ENCODE measurements at regions not wholly inside any gene's neighbourhood (a gene's known extent, or its start where the extent isn't known, plus 50 kb on each side); places are given as distances from the start of the nearest gene placed in this dataset.
"Not testable (repeated sequence)": the region's sequence is repeated elsewhere in the genome, so short reads cannot be mapped to it uniquely, and the experiment has no call there.

DNA sequence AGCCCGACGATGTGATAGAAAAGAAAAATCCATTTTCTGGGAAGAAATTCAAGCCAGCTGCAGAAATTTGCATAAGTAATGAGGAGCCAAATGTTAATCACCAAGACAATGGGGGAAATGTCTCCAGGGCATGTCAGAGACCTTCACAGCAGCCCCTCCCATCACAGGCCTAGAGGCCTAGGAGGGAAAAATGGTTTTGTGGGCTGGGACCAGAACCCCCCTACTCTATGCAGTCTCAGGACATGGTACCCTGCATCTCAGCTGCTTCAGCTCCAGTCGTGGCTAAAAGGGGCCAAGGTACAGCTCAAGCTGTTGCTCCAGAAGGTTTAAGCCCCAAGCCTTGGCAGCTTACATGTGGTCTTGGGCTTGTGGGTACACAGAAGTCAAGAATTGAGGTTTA, 155.5 kb upstream of the FOXQ1 start:
- DNase-seq (ENCODE audit: low read depth, low spot score), result not testable (repeated sequence)

DNA sequence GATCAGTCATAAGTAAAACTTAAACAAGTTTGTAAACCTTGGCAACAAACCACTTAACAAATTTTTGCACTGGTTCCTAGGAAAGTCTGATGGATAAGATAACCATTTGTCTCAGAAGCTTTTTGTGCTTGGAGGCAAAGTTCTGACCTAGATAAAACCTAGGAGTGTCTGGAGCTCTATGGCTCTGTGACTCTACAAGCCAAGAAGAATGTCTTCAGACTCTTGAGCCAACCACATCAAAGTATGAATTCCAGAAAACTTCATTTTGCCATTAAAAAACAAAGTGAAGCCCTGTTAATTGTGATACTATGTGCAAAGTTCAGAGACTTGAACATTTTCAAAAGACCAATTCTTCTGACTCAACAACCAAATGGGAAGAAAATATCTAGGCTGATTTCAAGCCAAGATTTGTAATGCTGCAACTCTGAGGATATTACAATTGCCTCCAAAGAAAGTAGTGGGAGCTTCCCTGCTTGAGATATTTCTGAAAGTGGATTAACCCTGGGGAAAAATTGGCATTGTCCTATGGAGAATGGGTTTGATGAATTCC, 158.1 kb upstream of the FOXQ1 start:
- no peak for DNase-seq (ENCODE audit: low read depth, low spot score)

DNA sequence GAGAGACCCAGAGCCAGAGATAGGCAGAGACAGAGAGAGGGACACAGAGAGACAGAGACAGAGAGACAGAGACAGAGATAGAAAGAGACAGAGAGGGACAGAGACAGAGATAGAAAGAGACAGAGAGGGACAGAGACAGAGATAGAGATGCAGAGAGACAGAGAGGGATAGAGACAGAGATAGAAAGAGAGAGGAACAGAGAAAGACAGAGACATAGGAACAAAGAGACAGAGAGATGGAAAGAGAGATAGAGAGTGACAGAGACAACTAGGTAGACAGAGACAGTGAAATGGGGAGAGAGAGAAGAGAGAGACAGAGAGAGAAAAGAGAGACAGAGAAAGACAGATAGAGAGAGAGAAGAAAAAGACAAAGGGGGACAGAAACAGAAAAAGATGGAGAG, 165.4 kb upstream of the FOXQ1 start:
- no peak for DNase-seq (ENCODE audit: low read depth, low spot score)

DNA sequence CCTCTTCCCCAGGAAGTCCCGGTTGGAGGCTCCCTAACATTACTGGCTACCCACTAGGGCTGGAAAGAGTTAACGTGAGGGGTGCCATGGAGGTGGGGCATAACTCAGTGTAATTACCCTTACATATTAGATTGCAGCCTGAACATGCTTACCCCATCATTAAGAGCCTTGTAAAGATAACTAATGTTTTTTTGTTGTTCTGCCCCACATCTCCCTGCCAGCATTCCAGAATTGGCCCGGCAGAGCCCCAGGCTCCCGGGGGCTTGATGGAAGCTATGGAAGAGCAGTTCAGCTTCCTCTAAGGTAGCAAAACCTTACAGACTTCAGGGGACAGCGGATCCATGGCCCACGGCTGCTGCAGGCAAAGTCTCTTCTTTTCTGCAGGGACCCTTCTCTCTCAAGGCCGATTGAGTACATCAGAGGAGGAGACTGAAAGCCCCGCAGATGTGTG, 166.1 kb upstream of the FOXQ1 start:
- DNase-seq (ENCODE audit: low read depth, low spot score), result no peak

DNA sequence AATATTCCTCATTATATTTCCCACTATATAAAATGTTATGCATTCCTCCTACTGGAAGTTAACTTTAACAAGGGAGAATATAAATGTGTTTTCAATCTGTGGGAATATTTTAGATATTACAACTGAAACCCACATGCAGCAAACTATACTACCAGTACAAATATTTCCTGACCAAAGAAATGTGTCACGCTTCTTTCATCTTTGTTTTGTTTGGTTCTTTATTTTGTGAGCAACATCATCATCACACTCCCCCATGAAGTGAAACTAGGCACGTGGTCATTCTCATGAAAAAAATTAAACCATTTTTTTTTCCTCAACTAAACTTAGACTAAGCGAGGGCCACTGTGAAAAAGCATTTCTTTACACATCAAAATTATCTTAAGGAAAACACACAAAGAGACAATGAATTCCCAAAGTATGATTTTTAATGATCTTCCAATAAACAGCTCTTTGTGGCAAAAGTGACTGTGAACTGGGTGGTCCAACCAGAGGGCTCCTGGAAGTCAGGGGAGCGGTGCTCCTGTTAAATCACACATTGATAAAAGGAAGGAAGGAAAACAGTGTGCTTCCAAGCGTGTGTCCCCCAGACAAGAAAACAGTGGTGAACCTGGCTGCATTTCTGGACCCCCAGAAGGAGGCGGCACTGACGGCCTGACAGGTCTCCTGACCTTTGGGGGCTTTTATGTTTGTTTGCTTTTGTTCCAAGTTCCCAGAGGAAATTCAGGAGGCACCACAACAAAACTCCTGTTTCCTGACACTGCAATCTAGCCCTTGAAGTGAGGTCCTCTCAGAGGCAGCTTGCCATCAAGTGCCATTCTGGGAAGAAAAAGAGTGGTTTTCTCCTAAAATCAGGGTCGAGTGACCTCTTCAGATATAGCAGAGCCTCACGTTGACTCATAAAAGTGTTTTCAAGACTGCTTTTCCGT, 166.8 kb upstream of the FOXQ1 start:
- no peak for DNase-seq (ENCODE audit: low read depth, low spot score)

DNA sequence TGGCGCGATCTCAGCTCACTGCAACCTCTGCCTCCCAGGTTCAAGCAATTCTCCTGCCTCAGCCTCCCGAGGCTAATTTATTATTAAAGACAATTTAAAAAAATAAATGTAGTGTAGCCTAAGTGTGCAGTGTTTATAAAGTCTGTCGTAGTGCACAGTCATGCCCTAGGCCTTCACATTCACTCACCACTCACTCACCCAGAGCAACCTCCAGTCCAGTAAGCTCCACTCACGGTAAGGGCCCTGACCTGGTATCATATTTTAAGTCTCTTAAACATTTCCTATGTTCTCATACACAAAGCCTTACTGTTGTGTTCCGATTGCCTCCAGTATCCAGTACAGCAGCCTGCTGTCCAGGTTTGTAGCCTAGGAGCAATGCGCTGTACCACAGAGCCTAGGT, 168.2 kb upstream of the FOXQ1 start:
- no peak for DNase-seq (ENCODE audit: low read depth, low spot score)

DNA sequence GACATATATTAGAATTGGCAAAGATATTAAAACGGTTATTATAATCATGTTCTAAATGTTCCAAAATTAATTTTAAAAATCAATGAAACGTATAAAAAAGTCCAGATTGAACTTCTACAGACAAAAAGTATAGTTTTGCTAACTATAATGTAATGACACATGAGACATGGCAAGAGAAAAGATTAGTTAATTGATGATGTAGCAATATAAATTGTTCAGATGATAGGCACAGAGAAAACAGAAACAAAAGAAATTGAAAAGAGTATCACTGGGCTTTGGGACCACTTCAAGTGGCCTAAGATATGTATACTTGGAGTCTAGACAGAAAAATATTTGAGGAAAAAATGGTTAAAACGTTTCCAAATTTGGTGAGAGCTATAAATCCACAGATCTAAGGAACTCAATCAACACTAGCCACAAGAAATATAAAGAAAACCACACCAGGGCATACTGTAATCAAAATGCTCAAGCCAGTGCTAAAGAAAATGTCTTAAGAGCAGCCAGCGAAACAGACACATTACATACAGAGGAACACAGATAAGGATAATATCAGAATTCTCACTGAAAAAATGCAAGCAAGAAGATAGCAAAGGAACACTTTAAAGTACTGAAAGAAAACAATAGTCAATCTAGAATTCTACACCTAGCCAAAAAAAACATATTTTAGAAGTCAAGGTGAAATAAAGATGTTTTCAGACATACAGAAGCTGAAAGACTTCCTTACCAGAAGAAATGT, 172.6 kb upstream of the FOXQ1 start:
- DNase-seq (ENCODE audit: low read depth, low spot score), result no peak

DNA sequence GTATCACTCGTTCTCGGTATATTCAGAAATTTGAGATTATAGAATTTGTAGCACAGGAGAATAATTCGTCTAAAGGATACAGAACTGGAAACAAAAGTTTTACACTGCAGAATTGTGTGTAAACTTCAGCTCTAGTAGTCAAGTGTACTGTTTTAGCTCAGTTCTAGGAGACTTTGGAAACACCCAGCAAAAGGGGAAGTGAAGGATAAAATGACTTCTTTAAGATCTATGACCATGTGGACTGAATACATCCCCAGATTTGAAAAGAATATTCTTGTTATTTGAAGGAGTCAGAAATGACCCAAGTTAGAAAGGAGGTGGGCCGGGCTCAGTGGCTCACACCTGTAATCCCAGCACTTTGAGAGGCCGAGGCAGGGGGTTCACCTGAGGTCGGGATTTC, 174.0 kb upstream of the FOXQ1 start:
- no peak for DNase-seq (ENCODE audit: low read depth, low spot score)

DNA sequence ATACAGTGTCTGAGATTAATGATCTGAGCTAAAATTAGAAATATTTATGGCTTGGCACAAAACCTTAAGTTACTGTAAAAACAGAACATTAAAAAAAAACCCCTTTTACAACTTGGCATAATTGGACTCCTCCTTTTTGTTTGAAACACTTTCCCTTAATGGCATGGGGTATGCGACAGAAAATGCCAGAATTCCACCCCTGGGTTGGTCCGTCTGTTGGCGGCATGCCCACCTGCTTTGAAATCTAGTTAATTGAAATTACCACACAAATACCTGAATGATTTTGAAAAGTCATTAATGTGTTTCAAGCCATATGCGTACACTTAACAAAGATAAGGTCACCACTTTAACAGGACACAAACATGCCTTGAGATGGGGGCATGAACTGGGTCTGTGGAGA, 175.1 kb upstream of the FOXQ1 start:
- DNase-seq (ENCODE audit: low read depth, low spot score), result peak; percentile 22

DNA sequence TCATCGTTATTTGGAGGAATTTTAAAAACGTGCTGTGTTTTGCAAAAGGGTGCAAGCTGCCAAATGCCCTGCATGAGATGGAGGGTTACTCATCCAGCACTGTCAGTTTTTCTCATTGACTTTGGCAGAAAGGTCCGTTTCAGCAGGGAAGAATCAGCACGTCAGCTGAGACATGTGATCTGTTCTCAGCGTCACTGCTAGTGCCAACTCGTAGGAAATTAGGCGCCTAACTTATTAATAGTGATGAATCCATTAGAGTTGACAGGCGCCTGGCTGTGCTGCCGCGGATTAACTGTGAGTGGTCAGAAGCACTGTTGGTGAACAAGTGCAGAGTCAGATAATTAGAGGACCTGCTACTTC, 175.5 kb upstream of the FOXQ1 start:
- peak; percentile 73 for DNase-seq (ENCODE audit: low read depth, low spot score)

DNA sequence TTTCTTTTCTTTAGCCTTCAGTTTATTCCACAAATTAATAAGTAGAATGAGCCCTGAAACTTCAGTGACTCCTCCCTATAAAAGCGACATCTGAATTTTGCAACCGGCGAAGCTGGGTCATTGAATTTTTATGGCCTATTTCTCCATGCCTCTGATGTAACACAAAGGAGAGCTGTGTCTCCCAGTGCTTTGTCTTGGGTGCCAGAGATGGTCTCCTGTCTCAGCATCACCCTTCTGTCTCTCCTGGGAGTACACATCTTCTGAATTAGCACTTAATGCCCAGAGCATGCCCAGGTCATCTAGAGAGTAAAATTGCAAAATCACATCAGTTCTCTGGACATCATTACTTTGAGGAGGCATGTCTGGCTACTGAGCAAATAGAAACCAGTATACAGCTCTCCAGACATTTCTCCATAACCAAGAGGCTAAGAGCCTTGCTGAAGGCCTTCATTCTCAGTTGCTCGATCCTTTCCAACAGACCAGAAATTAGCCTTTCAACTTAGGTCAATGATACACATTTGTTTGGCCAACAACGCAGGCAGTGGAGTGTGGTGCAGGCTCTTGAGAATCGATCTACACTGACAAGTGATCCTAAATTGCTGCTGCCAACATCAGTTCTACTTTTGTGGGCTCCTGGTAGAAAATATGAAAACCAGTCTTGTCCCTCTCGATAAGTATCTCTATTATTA, 176.0 kb upstream of the FOXQ1 start:
- no peak for DNase-seq (ENCODE audit: low read depth, low spot score)

DNA sequence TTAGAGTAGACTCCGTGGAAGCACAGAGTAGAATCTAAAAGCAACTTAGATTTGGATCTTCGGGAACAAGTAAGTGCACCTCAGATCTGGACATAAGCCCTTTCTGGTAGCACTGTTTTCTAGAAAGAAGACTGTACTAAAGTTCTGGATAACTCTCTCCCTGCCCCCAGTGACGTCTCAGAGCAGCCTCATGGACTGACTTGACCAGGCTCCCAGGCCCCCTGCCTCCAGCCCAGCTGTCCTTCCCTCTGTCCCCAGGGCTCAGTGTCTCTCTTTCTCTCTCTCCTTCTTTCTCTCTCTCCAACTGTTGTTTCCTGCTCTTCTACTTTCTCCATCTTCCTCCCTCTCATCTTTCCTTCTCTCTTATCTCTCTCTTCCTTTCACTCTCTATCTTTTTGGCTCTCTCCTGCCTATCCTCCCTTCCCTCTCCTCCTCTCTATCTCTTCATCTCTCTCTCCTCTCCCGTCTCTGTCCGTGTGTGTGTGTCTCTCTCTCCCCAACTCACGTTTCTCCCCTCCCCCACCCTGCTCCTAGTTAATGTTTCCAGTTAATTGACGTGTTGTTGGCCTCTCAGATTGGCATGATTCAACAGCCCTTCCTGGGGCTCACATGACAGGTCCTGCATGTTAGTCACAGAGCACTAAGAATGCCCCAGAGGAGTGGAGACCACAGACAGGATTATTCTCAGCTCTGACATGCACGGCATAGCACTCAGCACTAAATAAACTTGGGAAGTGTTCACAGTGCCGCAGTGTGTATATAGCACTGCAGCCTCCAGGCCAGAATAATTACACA, 180.4 kb upstream of the FOXQ1 start:
- peak; percentile 78 for DNase-seq (ENCODE audit: low read depth, low spot score)

DNA sequence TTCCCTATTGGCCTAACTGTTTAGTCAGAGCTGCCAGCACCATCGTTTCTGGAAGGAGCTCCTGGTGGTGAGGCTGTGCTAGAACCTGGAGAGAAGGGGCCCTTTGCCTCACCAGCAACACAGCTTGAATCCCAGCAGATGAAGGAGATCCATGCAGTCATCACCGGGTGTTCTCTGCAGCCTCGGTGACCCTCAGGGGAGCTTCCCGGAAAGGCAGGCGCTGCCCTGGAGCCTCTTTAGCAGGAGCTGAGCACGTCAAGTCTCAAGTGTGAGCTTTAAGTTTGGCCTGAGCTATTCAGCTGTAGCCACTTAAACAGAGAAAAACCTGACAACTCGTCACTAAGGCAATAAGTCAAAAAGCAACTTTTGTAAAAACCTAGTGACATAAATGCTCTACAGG, 181.2 kb upstream of the FOXQ1 start:
- DNase-seq (ENCODE audit: low read depth, low spot score), result no peak

DNA sequence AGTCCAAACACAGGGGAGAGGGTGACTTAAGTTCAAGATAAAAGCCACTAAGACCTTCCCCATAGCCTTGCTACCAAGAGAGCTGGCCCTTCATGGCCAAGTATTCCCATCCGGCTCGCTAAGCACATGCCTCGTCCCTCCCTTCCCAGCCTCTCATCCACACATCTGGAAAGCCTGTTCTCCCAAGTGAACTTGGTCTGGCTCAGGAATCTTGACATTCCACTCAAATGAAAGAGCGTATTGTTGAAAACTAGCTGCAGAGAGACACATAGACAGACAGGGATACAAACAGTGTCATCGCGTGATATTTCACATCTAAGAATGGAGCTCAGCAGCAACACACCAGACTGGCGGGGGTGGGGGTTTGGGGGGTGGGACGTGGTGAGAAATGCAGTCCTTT, 182.8 kb upstream of the FOXQ1 start:
- no peak for DNase-seq (ENCODE audit: low read depth, low spot score)

DNA sequence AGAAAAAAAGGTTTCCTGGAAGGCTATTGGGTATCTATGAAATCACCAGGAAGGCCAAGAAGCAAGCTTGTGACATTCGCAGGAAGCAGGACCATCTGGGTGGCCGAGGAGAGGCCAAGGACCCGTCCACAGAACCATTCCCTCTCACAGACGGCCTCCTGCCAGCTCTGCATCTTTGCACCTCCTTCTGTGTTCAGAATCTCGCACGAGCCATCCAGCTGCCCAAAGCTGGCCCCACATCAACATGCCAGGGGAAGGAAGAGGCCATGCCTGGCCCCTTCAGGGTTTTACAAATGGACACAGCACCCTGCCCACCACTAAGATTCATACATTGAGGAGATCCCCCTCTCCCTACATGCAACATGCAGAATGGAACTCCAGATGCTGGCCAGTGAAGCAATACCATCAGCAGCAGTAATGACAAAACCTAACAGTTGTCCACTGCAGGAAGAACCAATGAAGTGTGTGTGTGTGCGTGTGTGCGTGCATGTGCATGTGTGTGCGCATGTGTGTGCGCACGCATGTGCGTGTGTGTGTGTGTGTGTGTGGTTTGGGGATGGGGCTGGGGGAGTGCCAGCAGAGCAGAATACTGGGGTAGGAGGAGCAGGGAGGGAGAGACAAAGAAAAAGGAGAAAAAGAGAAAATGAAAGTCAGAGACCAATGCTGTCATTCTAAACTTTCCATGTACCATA, 184.2 kb upstream of the FOXQ1 start:
- DNase-seq (ENCODE audit: low read depth, low spot score), result no peak

DNA sequence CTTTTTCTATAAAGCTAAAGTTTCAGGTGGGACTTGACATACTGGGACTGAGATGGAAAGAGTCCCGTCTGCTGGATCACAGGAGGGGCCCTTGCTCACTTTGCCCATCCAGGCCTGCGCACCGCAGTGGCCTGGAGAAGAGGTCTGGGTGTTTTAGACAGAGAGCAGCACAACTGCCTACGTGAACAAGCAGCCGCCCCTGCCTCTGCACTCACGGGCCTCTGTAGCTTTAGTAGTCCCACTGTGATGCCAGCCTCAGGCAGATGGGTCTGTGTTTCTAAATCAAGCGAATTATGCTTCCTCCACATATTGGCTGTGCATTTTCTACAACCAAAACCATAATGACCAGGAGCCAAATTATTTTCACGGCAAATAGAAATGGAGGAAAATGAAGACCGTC, 184.8 kb upstream of the FOXQ1 start:
- DNase-seq (ENCODE audit: low read depth, low spot score), result no peak

DNA sequence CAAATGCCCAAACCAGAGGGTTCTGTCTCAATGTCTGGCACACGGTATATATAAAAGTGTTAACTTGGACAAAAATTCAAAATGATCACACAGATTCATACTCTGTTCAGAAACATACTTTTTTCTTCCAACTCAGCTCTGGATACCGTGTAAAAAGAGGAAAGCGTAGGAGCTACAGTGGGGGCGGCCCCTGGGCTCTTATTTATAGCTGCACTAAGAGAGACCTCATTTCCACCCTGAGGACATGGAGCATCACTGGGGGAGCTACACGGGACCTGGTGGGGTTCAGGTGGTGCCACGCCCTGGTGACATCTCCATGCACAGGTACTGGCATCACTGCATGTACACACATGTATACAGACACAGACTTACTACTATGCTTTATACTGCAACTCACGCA, 185.9 kb upstream of the FOXQ1 start:
- DNase-seq (ENCODE audit: low read depth, low spot score), result no peak

DNA sequence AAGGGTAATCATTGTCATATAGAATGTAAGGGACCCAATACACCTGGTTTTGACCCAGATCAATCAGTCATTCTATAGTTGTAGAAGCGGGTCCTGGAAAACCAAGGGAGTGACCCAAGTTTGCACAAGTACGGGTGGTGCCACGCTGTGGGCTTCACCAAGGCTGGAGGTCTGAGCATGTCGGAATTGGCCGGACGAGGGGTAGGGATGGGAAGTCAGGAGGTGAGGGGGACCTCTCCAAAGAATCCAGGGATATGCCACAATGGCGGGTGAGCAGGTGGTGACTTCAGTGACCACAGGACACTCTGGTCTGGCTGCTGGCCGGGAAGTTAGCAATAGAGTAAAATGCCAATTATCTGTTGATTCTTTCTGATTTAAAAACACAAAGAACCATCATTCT, 186.6 kb upstream of the FOXQ1 start:
- DNase-seq (ENCODE audit: low read depth, low spot score), result no peak

DNA sequence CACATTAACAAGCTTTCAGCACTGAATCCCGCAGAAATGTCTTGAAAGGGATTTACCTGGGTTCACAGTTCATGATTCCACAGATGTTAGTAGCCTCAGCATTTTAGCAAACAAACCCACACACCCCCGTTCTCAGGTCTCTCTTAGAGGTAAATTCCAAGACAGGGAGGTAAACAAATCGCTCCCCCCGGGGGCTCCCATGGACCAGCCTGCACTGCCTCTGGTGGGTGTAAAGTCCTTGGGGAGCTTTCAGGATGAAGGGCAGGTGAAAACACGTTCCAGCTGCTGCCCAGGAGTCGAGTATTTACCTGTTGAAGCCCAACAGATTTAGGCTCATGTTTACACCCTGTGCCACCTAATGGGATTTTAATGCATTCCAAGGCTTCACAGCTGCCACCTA, 187.0 kb upstream of the FOXQ1 start:
- no peak for DNase-seq (ENCODE audit: low read depth, low spot score)

Measured in astrocyte of the hippocampus (primary cell).